DND-41 (cell line): ENCODE measurements at regions not wholly inside any gene's neighbourhood (a gene's known extent, or its start where the extent isn't known, plus 50 kb on each side); places are given as distances from the start of the nearest gene placed in this dataset.

ENCODE experiments used
- EZH2 ChIP-seq: IDR thresholded peaks from 3 replicates; pipeline ENCODE4 v1.6.1; 2012; ENCODE audit warnings: borderline replicate concordance, low read depth, mild to moderate bottlenecking, moderate library complexity, low read length, inconsistent platforms; ENCODE audit not compliant: severe bottlenecking
- TF ChIP-seq, protein P1 (sequence below): IDR thresholded peaks from 2 replicates; pipeline ENCODE4 v1.5.1; 2012; ENCODE audit warnings: borderline replicate concordance, low read length, moderate library complexity, mild to moderate bottlenecking; ENCODE audit not compliant: poor library complexity, severe bottlenecking; ENCODE audit errors: extremely low read depth

DNA sequence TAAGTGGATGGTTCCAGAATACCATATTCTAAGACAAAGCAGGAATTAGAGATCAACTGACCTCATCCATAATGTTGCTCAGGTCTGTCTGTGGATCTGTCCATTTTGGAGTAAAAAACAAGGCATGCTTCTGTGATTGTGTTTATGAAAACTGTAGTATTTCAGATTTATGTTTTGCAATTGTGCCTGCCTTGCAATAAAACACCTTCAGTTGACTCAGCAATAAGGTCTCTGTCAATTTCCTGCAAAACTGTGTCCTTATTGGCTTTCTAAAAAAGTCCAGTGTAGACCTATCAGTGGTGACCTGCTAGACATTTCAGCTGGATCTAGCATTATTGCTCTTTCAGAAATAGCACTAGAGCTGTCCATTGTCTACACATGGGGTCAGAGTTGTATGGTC lies 409.5 kb upstream of the AZI2 start:
- TF ChIP-seq, protein P1, sequence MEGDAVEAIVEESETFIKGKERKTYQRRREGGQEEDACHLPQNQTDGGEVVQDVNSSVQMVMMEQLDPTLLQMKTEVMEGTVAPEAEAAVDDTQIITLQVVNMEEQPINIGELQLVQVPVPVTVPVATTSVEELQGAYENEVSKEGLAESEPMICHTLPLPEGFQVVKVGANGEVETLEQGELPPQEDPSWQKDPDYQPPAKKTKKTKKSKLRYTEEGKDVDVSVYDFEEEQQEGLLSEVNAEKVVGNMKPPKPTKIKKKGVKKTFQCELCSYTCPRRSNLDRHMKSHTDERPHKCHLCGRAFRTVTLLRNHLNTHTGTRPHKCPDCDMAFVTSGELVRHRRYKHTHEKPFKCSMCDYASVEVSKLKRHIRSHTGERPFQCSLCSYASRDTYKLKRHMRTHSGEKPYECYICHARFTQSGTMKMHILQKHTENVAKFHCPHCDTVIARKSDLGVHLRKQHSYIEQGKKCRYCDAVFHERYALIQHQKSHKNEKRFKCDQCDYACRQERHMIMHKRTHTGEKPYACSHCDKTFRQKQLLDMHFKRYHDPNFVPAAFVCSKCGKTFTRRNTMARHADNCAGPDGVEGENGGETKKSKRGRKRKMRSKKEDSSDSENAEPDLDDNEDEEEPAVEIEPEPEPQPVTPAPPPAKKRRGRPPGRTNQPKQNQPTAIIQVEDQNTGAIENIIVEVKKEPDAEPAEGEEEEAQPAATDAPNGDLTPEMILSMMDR: no peak
- TF ChIP-seq EZH2: no peak
